ENCODE measurements at regions not wholly inside any gene's neighbourhood (a gene's known extent, or its start where the extent isn't known, plus 50 kb on each side); places are given as distances from the start of the nearest gene placed in this dataset.
A peak's percentile ranks its signal among the peaks of the same experiment; 100 is the strongest.

- no peak for DNase-seq
- no peak overlapping the region for H3K4me3 ChIP-seq (ENCODE audit: low read depth, low read length)
- in situ Hi-C loops (cut with HindIII; ENCODE audit: low pct_ligation_motif_present, low sequenced_read_pairs), result no loop called here
- no peak for TF ChIP-seq CTCF (IDR thresholded peaks at IDR 0.05; ENCODE audit: low read depth, low read length, missing control alignments)
- no peaks in the 10 kb centered on the region for H3K27me3 ChIP-seq (replicated peaks)
- no peak overlapping the region for H3K27ac ChIP-seq
- no peaks in the 10 kb centered on the region for H3K36me3 ChIP-seq (replicated peaks)
Measured at GRCh38 chr6:153525998-153526397, 394.9 kb upstream of the RGS17 start.

DNA sequence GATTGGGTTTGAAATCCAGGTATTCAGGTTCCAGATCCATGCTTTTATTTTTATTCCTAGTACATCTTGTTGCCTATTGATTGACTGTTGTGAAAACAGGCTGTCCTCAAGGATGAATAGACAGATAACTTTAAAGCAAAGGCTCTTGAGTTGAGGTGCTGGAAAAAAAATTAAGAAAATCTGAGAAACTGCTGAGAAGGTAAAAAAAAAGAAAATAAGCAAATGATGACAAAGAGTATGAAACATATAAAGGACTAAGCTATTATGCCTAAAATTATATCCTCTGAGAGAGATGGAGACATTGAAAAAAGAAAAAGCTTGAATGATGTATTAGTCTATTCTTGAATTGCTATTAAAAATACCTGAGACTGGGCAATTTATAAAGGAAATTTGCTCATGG, 392.3 kb upstream of the RGS17 start:
- H3K27ac ChIP-seq, result no peak overlapping the region
- in situ Hi-C loops (cut with HindIII; ENCODE audit: low pct_ligation_motif_present, low sequenced_read_pairs), result no loop called here
- DNase-seq, result no peak
- H3K27me3 ChIP-seq (replicated peaks), result no peaks in the 10 kb centered on the region
- no peak overlapping the region for H3K4me3 ChIP-seq (ENCODE audit: low read depth, low read length)
- TF ChIP-seq CTCF (IDR thresholded peaks at IDR 0.05; ENCODE audit: low read depth, low read length, missing control alignments), result no peak
- H3K36me3 ChIP-seq (replicated peaks), result no peaks in the 10 kb centered on the region

- DNase-seq, result peak; percentile 28
- H3K4me3 ChIP-seq (ENCODE audit: low read depth, low read length), result no peak overlapping the region
- in situ Hi-C loops (cut with HindIII; ENCODE audit: low pct_ligation_motif_present, low sequenced_read_pairs), result no loop called here
- H3K36me3 ChIP-seq (replicated peaks), result no peaks in the 10 kb centered on the region
- TF ChIP-seq CTCF (IDR thresholded peaks at IDR 0.05; ENCODE audit: low read depth, low read length, missing control alignments), result peak; percentile 74
- no peaks in the 10 kb centered on the region for H3K27me3 ChIP-seq (replicated peaks)
- no peak overlapping the region for H3K27ac ChIP-seq
Measured at GRCh38 chr6:153511896-153512496, 380.9 kb upstream of the RGS17 start.

DNA sequence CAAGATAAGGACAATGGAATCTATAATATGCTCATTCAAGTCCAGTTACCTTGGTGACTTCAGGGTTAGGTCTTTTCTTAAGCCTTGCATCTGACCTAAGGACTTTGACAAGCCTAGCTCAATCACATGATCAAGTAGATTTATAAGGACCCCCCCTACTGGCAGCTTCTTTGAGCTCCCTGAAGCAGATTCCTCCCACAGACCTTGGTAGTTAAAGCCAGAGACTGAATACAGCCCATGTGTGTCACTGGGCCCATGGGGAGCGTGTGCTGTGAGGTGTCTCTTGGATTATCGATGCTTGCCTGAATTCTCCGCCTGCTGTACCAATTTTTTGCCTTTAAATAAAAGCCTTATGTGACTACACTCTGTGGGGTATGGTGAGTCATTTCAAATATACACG, 372.7 kb upstream of the RGS17 start:
- no peak overlapping the region for H3K4me3 ChIP-seq (ENCODE audit: low read depth, low read length)
- no peak overlapping the region for H3K27ac ChIP-seq
- in situ Hi-C loops (cut with HindIII; ENCODE audit: low pct_ligation_motif_present, low sequenced_read_pairs), result no loop called here
- peak; percentile 8 for TF ChIP-seq CTCF (IDR thresholded peaks at IDR 0.05; ENCODE audit: low read depth, low read length, missing control alignments)
- H3K36me3 ChIP-seq (replicated peaks), result no peaks in the 10 kb centered on the region
- H3K27me3 ChIP-seq (replicated peaks), result no peaks in the 10 kb centered on the region
- no peak for DNase-seq

GRCh38 chr6:153493501-153493900, 362.4 kb upstream of the RGS17 start:
- in situ Hi-C loops (cut with HindIII; ENCODE audit: low pct_ligation_motif_present, low sequenced_read_pairs), result no loop called here
- no peak overlapping the region for H3K27ac ChIP-seq
- TF ChIP-seq CTCF (IDR thresholded peaks at IDR 0.05; ENCODE audit: low read depth, low read length, missing control alignments), result no peak
- no peaks in the 10 kb centered on the region for H3K27me3 ChIP-seq (replicated peaks)
- H3K4me3 ChIP-seq (ENCODE audit: low read depth, low read length), result no peak overlapping the region
- DNase-seq, result no peak
- H3K36me3 ChIP-seq (replicated peaks), result no peaks in the 10 kb centered on the region

GRCh38 chr6:153489479-153489878, 358.4 kb upstream of the RGS17 start:
- H3K36me3 ChIP-seq (replicated peaks), result no peaks in the 10 kb centered on the region
- DNase-seq, result no peak

More at GRCh38 chr6:153489479-153489878, 358.4 kb upstream of the RGS17 start:
- H3K27me3 ChIP-seq (replicated peaks), result no peaks in the 10 kb centered on the region
- no peak for TF ChIP-seq CTCF (IDR thresholded peaks at IDR 0.05; ENCODE audit: low read depth, low read length, missing control alignments)
- H3K27ac ChIP-seq, result no peak overlapping the region
- in situ Hi-C loops (cut with HindIII; ENCODE audit: low pct_ligation_motif_present, low sequenced_read_pairs), result no loop called here
- H3K4me3 ChIP-seq (ENCODE audit: low read depth, low read length), result no peak overlapping the region
